Endothelial cell of umbilical vein (primary cell): ENCODE measurements at regions not wholly inside any gene's neighbourhood (a gene's known extent, or its start where the extent isn't known, plus 50 kb on each side); places are given as distances from the start of the nearest gene placed in this dataset.

Experiments used
- BruUV-seq: library from RNA; stranded (reverse); fragments of 400-500 nt; replicated peaks from 2 replicates; lab custom pipeline; 2021; lab: Mats Ljungman, UMichigan
- CTCF ChIA-PET: fragments of 300-600, 350-600 bp; sonication (Branson Sonifier 250); formaldehyde crosslinking; loops from one replicate; lab custom pipeline; 2021; ENCODE audit warnings: antibody characterized with exemption, inconsistent platforms; lab: Charles Lee
- POLR2A ChIA-PET: fragments of 300-600, 350-600 bp; sonication (Branson Sonifier 250); formaldehyde crosslinking; loops from one replicate; lab custom pipeline; 2021; ENCODE audit warnings: antibody characterized with exemption, inconsistent platforms; lab: Charles Lee
- DNase-seq: peaks from one replicate; pipeline ENCODE4 v3.0.0-alpha.2; 2011; ENCODE audit warnings: low read depth, low spot score
- FAIRE-seq: peaks from 2 replicates; lab custom pipeline; 2011; peaks lifted over from hg19 to GRCh38; lab: Jason Lieb, UNC
- H2AFZ ChIP-seq: 2 replicates; pipeline ENCODE4 v1.6.0; 2012; ENCODE audit warnings: low read depth, low read length, control low read depth, inconsistent platforms
- H3K27ac ChIP-seq: 2 replicates; pipeline ENCODE4 v1.5.1; 2011; ENCODE audit warnings: low read depth, mild to moderate bottlenecking, control low read depth, low read length, moderate library complexity; ENCODE audit not compliant: insufficient read depth
- H3K27me3 ChIP-seq, 2 experiments: 2 replicates each; pipeline versions ENCODE4 v1.6.0 to v1.6.1; 2011; ENCODE audit warnings: low read length in 2 of 2, mixed read lengths in 1 of 2; ENCODE audit not compliant: control insufficient read depth in 2 of 2, insufficient read depth in 2 of 2
- H3K36me3 ChIP-seq, 2 experiments: 2 replicates in 1 of 2; 3 replicates in 1 of 2; pipeline ENCODE4 v1.5.1; 2011; ENCODE audit warnings: low read length in 2 of 2, mild to moderate bottlenecking in 1 of 2, moderate library complexity in 1 of 2; ENCODE audit not compliant: control insufficient read depth in 2 of 2, insufficient read depth in 2 of 2; ENCODE audit errors: extremely low read depth in 1 of 2
- H3K4me1 ChIP-seq: 3 replicates; pipeline ENCODE4 v1.5.1; 2011; ENCODE audit warnings: mild to moderate bottlenecking, low read length; ENCODE audit not compliant: control insufficient read depth, insufficient read depth; ENCODE audit errors: extremely low read depth
- H3K4me2 ChIP-seq: 2 replicates; pipeline ENCODE4 v1.6.1; 2011; ENCODE audit warnings: low read length, control low read depth, mixed read lengths; ENCODE audit not compliant: insufficient read depth
- H3K4me3 ChIP-seq, 3 experiments: fragments of 200-600 bp in 1 of 3; sonication (generic), shearing (Covaris generic) in 1 of 3; replicated peaks in 1 of 3; 2 replicates each; pipeline ENCODE4 v1.5.1; 2011 to 2016; ENCODE audit warnings: control low read depth in 3 of 3, low read length in 3 of 3, mild to moderate bottlenecking in 2 of 3, inconsistent platforms in 1 of 3, low read depth in 1 of 3, moderate library complexity in 1 of 3; ENCODE audit not compliant: insufficient read depth in 1 of 3
- H3K79me2 ChIP-seq: 2 replicates; pipeline ENCODE4 v1.6.0; 2012; ENCODE audit warnings: low read length, inconsistent platforms; ENCODE audit not compliant: control insufficient read depth, insufficient read depth
- H3K9ac ChIP-seq: replicated peaks from 2 replicates; pipeline ENCODE3; 2011; ENCODE audit warnings: low read length, control low read depth; ENCODE audit not compliant: insufficient read depth; ENCODE audit errors: extremely low read depth
- H3K9me1 ChIP-seq: replicated peaks from 3 replicates; pipeline ENCODE4 v1.6.0; 2011; ENCODE audit warnings: mild to moderate bottlenecking, low read length; ENCODE audit not compliant: control insufficient read depth, insufficient read depth; ENCODE audit errors: extremely low read depth
- H3K9me3 ChIP-seq: replicated peaks from 2 replicates; pipeline ENCODE4 v1.5.1; 2012; ENCODE audit warnings: low read length, inconsistent platforms; ENCODE audit not compliant: control insufficient read depth, insufficient read depth
- H4K20me1 ChIP-seq: replicated peaks from 2 replicates; pipeline ENCODE3; 2011; ENCODE audit warnings: mild to moderate bottlenecking, low read length; ENCODE audit not compliant: control insufficient read depth, insufficient read depth; ENCODE audit errors: extremely low read depth
- EZH2 ChIP-seq: IDR thresholded peaks from 2 replicates; pipeline ENCODE4 v1.6.1; 2012; ENCODE audit warnings: borderline replicate concordance, low read depth, mild to moderate bottlenecking, moderate library complexity, low read length, inconsistent platforms; ENCODE audit not compliant: severe bottlenecking
- FOS ChIP-seq: IDR thresholded peaks from 2 replicates; pipeline ENCODE4 v1.6.1; 2011; ENCODE audit warnings: mild to moderate bottlenecking, low read length, moderate library complexity, borderline replicate concordance; ENCODE audit not compliant: insufficient read depth
- GATA2 ChIP-seq: IDR thresholded peaks from 2 replicates; pipeline ENCODE4 v1.7.0; 2011; ENCODE audit warnings: low read depth, mild to moderate bottlenecking, moderate library complexity, mixed read lengths, low read length; ENCODE audit not compliant: insufficient read length, insufficient read depth
- JUN ChIP-seq: IDR thresholded peaks from 2 replicates; pipeline ENCODE4 v1.6.1; 2011; ENCODE audit warnings: borderline replicate concordance, low read depth; ENCODE audit not compliant: insufficient read length, insufficient read depth
- MYC ChIP-seq: IDR thresholded peaks from one replicate; pipeline ENCODE4 v1.6.1; 2011; ENCODE audit warnings: mild to moderate bottlenecking, low read depth, low read length
- POLR2A ChIP-seq: IDR thresholded peaks from 2 replicates; pipeline ENCODE4 v1.6.1; 2012; ENCODE audit warnings: low read depth, mild to moderate bottlenecking, control low read depth, low read length
- POLR2AphosphoS5 ChIP-seq: IDR thresholded peaks from 2 replicates; pipeline ENCODE4 v1.6.1; 2012; ENCODE audit warnings: low read depth, mild to moderate bottlenecking, control low read depth, low read length, moderate library complexity; ENCODE audit not compliant: insufficient read depth
- dilution Hi-C: fragments of 300-500 bp; cut with MboI; formaldehyde crosslinking; loops from one replicate; pipeline ENCODE4 v1.15.0; 2019; ENCODE audit warnings: low sequenced_read_pairs; ENCODE audit not compliant: extremely low pct_ligation_motif_present
- intact Hi-C: fragments of 100-400 bp; cut with micrococcal nuclease; formaldehyde crosslinking; loops from one replicate; pipeline ENCODE4 v1.10.0; 2022
- TF ChIP-seq, protein P1 (sequence below), 2 donors: IDR thresholded peaks; 1 replicate in 1 of 2; 2 replicates in 1 of 2; pipeline ENCODE4 v1.5.1; 2011; ENCODE audit warnings: low read length in 2 of 2, mild to moderate bottlenecking in 2 of 2, moderate library complexity in 2 of 2, control low read depth in 1 of 2, inconsistent platforms in 1 of 2, low read depth in 1 of 2; ENCODE audit not compliant: insufficient read depth in 1 of 2; ENCODE audit errors: extremely low read depth in 1 of 2
- TF ChIP-seq, protein P2 (sequence below): IDR thresholded peaks from 2 replicates; pipeline ENCODE4 v1.6.1; 2011; ENCODE audit not compliant: insufficient read depth, insufficient read length

DNA sequence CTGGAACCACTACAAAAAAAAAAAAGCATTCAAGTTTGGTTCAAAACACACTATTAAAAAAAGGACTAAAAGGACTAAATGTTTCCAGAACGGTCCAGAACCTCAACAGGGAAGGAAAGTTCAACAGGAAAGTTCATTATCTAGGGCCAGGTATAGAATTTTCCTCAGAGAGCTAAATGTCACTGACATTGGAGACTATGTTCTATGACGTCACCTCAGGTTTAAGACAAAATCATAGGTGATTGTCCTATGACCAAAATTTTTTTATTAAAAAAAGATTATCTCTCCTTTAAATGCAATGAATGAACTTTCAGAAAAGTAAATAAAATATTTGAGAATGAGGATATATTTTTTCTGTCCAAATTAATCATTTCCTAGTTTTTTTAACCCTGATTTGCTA, 746.7 kb upstream of the USP15 start:
- FAIRE-seq, result no peak
- POLR2A ChIA-PET, result no interaction called here
- dilution Hi-C loops (no loop called here), intact Hi-C loops (no loop called here)
- TF ChIP-seq, protein P1, sequence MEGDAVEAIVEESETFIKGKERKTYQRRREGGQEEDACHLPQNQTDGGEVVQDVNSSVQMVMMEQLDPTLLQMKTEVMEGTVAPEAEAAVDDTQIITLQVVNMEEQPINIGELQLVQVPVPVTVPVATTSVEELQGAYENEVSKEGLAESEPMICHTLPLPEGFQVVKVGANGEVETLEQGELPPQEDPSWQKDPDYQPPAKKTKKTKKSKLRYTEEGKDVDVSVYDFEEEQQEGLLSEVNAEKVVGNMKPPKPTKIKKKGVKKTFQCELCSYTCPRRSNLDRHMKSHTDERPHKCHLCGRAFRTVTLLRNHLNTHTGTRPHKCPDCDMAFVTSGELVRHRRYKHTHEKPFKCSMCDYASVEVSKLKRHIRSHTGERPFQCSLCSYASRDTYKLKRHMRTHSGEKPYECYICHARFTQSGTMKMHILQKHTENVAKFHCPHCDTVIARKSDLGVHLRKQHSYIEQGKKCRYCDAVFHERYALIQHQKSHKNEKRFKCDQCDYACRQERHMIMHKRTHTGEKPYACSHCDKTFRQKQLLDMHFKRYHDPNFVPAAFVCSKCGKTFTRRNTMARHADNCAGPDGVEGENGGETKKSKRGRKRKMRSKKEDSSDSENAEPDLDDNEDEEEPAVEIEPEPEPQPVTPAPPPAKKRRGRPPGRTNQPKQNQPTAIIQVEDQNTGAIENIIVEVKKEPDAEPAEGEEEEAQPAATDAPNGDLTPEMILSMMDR (IDR thresholded peaks at IDR 0.05; ENCODE audit: extremely low read depth in 1 of 2, insufficient read depth in 1 of 2, low read depth in 1 of 2, low read length in 2 of 2), result no peak
- TF ChIP-seq FOS (no peak), POLR2AphosphoS5 (no peak), GATA2 (no peak), EZH2 (no peak), JUN (no peak), POLR2A (no peak), MYC (no peak)
- TF ChIP-seq, protein P2, sequence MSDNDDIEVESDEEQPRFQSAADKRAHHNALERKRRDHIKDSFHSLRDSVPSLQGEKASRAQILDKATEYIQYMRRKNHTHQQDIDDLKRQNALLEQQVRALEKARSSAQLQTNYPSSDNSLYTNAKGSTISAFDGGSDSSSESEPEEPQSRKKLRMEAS, result no peak
- H3K4me2 ChIP-seq, result no peak overlapping the region
- H3K9me1 ChIP-seq, result no peaks in the 10 kb centered on the region
- H3K79me2 ChIP-seq, result no peaks in the 10 kb centered on the region
- no peaks in the 10 kb centered on the region for H3K27me3 ChIP-seq
- BruUV-seq, result no TSS peak
- H2AFZ ChIP-seq, result no peak overlapping the region
- H3K9me3 ChIP-seq, result no peaks in the 10 kb centered on the region
- CTCF ChIA-PET, result no interaction called here
- H4K20me1 ChIP-seq, result no peaks in the 10 kb centered on the region
- no peaks in the 10 kb centered on the region for H3K4me1 ChIP-seq
- no peaks in the 10 kb centered on the region for H3K36me3 ChIP-seq
- no peak for DNase-seq
- no peak overlapping the region for H3K27ac ChIP-seq
- no peak overlapping the region for H3K4me3 ChIP-seq
- H3K9ac ChIP-seq, result no peak overlapping the region
